ENCODE measurements at regions not wholly inside any gene's neighbourhood (a gene's known extent, or its start where the extent isn't known, plus 50 kb on each side); places are given as distances from the start of the nearest gene placed in this dataset.
A peak's percentile ranks its signal among the peaks of the same experiment; 100 is the strongest.
"Not testable (repeated sequence)": the region's sequence is repeated elsewhere in the genome, so short reads cannot be mapped to it uniquely, and the experiment has no call there.

DNA sequence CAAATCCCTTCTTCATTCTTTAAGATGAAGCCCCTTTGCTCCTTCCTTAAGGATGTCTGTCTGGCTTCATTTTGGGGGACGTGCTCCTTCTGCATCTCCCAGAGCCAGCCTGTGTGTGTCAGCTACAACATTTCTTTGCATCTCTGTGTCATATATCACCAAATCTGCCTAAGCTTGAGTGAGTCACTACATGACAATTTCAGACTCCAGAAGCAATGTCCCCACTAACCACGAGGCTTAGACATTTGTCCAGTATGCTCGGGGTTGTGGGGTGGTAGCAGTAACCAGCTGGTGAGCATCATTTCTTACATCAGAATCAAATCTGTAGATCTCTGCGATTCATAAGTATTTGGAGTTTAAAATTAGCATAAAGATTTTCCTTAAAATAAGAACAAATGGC lies 54.1 kb upstream of the USP14 start:
- not testable (repeated sequence) for H3K27ac ChIP-seq

DNA sequence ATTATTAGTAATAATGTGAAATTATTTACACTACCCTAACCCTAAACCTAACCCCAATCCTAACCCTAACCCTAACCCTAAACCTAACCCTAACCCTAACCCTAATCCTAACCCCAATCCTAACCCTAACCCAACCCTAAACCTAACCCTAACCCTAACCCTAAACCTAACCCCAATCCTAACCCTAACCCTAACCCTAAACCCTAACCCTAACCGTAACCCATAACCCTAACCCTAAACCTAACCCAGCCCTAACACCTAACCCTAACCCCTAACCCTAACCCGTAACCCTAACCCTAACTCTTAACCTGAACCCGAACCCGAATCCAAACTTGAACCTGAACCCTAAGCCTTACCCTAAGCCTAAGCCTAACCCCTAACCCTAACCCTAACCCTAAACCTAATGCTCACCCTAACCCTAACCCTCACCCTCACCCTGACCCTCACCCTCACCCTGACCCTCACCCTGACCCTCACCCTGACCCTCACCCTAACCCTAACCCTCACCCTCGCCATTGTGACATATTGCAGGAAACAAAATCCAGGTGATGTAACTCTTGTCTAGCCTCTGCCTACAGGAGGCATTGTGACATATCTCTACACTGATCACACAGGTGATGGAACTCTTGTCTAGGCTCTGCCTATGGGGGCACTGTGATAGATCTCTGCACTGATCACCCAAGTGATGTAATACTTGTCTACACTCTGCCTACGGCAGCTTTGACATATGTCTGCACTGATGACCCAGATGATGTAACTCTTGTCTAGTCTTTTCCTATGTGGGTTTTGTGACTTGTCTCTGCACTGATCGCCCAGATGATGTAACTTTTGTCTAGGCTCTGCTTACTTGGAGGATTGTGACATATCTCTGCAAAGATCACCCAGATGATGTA lies 53.0 kb upstream of the USP14 start:
- H3K27ac ChIP-seq, result not testable (repeated sequence)

DNA sequence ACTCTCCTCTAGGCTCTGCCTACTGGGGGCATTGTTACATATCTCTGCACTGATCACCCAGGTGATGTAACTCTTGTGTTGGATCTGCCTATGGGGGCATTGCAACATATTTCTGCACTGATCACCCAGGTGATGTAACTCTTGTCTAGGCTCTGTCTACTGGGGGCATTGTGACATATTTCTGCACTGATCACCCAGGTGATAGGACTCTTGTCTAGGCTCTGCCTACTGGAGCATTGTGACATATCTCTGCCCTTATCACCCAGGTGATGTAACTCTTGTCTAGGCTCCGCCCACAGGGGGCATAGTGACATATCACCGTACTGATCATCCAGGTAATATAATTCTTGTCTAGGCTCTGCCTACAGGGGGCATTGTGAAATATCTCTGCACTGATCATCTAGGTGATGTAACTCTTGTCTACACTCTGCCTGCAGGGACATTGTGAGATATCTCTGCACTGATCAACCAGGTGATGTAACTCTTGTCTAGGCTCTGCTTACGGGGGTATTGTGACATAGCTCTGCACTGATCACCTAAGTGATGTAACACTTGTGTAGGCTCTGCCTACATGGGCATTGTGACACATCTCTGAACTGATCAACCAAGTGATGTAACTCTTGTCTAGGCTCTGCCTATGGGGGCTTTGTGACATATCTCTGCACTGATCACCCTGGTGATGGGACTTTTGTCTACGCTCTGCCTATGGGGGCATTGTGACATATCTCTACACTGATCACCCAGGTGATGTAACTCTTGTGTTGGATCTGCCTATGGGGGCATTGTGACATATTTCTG lies 52.1 kb upstream of the USP14 start:
- not testable (repeated sequence) for H3K27ac ChIP-seq

DNA sequence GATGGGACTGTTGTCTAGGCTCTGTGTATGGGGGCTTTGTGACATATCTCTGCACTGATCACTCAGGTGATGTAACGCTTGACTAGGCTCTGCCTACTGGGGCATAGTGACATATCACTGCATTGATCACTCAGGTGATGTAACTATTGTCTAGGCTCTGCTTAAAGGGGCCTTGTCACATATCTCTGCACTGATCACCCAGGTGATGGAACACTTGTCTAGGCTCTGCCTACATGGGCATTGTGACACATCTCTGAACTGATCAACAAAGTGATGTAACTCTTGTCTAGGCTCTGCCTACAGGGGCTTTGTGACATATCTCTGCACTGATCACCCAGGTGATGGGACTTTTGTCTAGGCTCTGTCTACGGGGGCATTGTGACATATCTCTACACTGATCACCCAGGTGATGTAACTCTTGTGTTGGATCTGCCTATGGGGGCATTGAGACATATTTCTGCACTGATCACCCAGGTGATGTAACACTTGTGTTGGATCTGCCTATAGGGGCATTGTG lies 51.4 kb upstream of the USP14 start:
- H3K27ac ChIP-seq, result not testable (repeated sequence)

DNA sequence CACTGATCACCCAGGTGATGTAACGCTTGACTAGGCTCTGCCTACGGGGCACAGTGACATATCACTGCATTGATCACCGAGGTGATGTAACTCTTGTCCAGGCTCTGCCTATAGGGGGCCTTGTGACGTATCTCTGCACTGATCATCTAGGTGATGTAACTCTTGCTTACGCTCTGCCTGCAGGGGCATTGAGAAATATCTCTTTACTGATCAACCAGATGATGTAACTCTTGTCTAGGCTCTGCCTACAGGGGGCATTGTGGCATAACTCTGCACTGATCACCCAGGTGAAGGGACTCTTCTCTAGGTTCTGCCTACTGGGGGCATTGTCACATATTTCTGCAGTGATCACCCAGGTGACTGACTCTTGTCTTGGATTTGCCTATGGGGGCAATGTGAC lies 50.9 kb upstream of the USP14 start:
- TF ChIP-seq, protein P1, sequence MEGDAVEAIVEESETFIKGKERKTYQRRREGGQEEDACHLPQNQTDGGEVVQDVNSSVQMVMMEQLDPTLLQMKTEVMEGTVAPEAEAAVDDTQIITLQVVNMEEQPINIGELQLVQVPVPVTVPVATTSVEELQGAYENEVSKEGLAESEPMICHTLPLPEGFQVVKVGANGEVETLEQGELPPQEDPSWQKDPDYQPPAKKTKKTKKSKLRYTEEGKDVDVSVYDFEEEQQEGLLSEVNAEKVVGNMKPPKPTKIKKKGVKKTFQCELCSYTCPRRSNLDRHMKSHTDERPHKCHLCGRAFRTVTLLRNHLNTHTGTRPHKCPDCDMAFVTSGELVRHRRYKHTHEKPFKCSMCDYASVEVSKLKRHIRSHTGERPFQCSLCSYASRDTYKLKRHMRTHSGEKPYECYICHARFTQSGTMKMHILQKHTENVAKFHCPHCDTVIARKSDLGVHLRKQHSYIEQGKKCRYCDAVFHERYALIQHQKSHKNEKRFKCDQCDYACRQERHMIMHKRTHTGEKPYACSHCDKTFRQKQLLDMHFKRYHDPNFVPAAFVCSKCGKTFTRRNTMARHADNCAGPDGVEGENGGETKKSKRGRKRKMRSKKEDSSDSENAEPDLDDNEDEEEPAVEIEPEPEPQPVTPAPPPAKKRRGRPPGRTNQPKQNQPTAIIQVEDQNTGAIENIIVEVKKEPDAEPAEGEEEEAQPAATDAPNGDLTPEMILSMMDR (conservative IDR thresholded peaks at IDR 0.05), result peak; percentile 25
- not testable (repeated sequence) for H3K27ac ChIP-seq

DNA sequence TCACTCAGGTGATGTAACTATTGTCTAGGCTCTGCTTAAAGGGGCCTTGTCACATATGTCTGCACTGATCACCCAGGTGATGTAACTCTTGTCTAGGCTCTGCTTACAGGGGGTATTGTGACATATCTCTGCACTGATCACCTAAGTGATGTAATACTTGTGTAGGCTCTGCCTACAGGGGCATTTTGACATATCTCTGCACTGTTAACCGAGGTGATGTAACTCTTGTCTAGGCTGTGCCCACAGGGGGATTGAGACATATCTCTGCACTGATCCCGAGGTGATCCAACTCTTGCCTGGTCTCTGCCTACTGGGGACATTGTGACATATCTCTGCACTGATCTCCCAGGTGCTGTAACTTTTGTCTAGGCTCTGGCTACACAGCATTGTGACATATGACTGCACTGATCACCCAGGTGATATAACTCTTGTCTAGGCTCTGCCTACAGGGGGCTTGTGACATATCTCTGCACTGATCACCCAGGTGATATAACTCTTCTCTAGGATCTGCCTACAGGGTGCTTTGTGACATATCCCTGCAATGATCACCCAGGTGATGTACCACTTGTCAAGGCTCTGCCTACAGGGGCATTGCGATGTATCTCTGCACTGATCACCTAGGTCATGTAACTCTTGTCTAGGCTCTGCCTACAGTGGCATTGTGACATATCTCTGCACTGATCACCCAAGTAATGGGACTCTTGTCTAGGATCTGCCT lies 50.3 kb upstream of the USP14 start:
- not testable (repeated sequence) for H3K27ac ChIP-seq

Data from C4-2B (cell line).